ENCODE measurements at regions not wholly inside any gene's neighbourhood (a gene's known extent, or its start where the extent isn't known, plus 50 kb on each side); places are given as distances from the start of the nearest gene placed in this dataset.

DNA sequence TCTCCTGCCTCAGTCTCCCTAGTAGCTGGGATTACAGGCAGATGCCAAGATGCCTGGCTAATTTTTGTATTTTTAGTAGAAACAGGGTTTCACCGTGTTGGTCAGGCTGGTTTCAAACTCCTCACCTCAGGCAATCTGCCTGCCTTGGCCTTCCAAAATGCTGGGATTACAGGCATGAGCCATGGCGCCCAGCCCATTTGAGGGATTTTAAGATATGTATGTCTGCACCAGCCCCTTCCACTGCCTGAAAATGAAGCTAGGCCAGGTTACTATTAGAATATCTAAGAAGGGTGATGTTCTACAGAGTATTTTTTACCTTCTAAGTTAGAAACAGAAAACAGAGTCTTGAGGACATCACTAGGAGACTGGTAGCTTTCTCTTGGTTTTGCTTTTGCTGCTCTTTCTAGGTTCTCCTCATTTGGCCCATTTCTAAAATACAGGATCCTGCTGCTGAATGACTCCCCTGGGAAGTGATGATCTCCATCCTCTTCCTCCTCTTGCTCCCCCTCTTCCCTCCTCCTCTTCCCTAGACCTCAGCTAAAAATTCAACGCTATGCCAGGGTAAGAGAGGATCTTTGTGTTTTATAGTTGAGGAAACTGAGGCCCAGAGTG is 118.5 kb downstream of the MYCN start:
- no peak overlapping the region for H3K27ac ChIP-seq (ENCODE audit: low read depth, low read length)
- H3F3A ChIP-seq (ENCODE audit: insufficient read depth) = no peaks in the 10 kb centered on the region
- H3K4me2 ChIP-seq (ENCODE audit: low read depth, low read length, poor library complexity, severe bottlenecking) = no peak overlapping the region
- H3K27me3 ChIP-seq (ENCODE audit: low read length) = no peaks in the 10 kb centered on the region
- H3K4me3 ChIP-seq (ENCODE audit: insufficient read depth, low read length, poor library complexity, severe bottlenecking) = no peak overlapping the region
- H3K79me2 ChIP-seq (ENCODE audit: insufficient read depth, low read length) = no peaks in the 10 kb centered on the region
- no peak overlapping the region for H3K9ac ChIP-seq (ENCODE audit: low read length)
- H4K20me1 ChIP-seq (ENCODE audit: low read depth, low read length) = no peaks in the 10 kb centered on the region
- H3K9me2 ChIP-seq (replicated peaks; ENCODE audit: insufficient read depth, low read length) = no peaks in the 10 kb centered on the region
- H3K9me3 ChIP-seq (ENCODE audit: insufficient read depth, low read length) = peaks cover 11% of the 10 kb centered on the region; the same call in 1 of the 2 replicates
- TF ChIP-seq, protein P1, sequence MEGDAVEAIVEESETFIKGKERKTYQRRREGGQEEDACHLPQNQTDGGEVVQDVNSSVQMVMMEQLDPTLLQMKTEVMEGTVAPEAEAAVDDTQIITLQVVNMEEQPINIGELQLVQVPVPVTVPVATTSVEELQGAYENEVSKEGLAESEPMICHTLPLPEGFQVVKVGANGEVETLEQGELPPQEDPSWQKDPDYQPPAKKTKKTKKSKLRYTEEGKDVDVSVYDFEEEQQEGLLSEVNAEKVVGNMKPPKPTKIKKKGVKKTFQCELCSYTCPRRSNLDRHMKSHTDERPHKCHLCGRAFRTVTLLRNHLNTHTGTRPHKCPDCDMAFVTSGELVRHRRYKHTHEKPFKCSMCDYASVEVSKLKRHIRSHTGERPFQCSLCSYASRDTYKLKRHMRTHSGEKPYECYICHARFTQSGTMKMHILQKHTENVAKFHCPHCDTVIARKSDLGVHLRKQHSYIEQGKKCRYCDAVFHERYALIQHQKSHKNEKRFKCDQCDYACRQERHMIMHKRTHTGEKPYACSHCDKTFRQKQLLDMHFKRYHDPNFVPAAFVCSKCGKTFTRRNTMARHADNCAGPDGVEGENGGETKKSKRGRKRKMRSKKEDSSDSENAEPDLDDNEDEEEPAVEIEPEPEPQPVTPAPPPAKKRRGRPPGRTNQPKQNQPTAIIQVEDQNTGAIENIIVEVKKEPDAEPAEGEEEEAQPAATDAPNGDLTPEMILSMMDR (IDR thresholded peaks at IDR 0.05; ENCODE audit: insufficient read depth, low read length, poor library complexity, severe bottlenecking) = no peak
- TF ChIP-seq EZH2phosphoT487 (conservative IDR thresholded peaks at IDR 0.05; ENCODE audit: low read length) = no peak
- H3K36me3 ChIP-seq (ENCODE audit: low read length) = no peaks in the 10 kb centered on the region
- H2AFZ ChIP-seq (ENCODE audit: low read depth, low read length, severe bottlenecking) = no peak overlapping the region

DNA sequence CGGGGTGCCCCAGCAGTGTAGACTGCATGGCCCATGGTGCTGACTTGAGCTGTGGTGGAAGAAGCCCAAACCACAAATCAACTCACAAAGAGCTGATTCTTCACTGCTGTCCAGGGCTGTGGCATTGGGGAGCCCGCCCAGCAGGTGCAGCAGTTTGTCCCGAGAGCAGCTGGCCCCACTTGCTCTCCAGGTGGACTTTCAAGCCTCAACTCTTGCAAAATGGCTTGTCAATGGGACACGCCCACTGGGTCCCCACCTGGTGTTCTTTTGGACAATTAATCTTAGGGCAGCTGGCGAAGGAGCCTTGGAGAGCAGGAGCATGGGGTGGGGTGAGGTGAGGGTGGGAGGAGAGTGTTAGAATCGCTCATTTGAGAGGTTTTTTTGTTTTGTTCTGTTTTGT is 117.9 kb downstream of the MYCN start:
- TF ChIP-seq, protein P1 (IDR thresholded peaks at IDR 0.05; ENCODE audit: insufficient read depth, low read length, poor library complexity, severe bottlenecking) = no peak
- TF ChIP-seq EZH2phosphoT487 (conservative IDR thresholded peaks at IDR 0.05; ENCODE audit: low read length) = no peak

DNA sequence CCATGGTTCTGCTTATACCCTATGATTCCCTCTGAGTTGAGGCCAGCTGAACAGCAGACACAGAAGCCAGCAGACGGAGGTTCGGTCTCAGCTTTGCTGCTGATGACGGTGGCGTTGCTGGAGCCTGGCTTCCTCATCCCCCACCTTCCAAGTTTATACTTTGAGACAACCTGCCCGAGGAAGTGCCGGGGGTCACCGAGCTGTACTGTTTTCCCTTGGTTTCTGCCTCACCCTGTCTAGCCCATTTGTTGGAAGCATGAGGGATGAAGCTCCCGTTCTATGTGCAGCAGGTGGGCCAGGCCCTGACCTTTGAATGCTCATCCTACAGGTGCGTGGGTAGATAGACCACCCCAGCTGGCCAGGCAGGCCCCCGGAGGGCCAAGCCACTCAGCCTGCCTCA is 117.3 kb downstream of the MYCN start:
- no peak for TF ChIP-seq EZH2phosphoT487 (conservative IDR thresholded peaks at IDR 0.05; ENCODE audit: low read length)
- TF ChIP-seq, protein P1 (IDR thresholded peaks at IDR 0.05; ENCODE audit: insufficient read depth, low read length, poor library complexity, severe bottlenecking) = no peak
- Histone ChIP-seq H3K36me3 (ENCODE audit: low read length) (no peaks in the 10 kb centered on the region), H3F3A (ENCODE audit: insufficient read depth) (no peaks in the 10 kb centered on the region), H4K20me1 (ENCODE audit: low read depth, low read length) (no peaks in the 10 kb centered on the region), H3K79me2 (ENCODE audit: insufficient read depth, low read length) (no peaks in the 10 kb centered on the region), H3K9me2 (replicated peaks; ENCODE audit: insufficient read depth, low read length) (no peaks in the 10 kb centered on the region), H2AFZ (ENCODE audit: low read depth, low read length, severe bottlenecking) (no peak overlapping the region), H3K9me3 (ENCODE audit: insufficient read depth, low read length) (no peaks in the 10 kb centered on the region), H3K27ac (ENCODE audit: low read depth, low read length) (no peak overlapping the region), H3K27me3 (ENCODE audit: low read length) (no peaks in the 10 kb centered on the region), H3K4me2 (ENCODE audit: low read depth, low read length, poor library complexity, severe bottlenecking) (no peak overlapping the region), H3K9ac (ENCODE audit: low read length) (no peak overlapping the region), H3K4me3 (ENCODE audit: insufficient read depth, low read length, poor library complexity, severe bottlenecking) (no peak overlapping the region)

More for the DNA sequence above, 117.9 kb downstream of the MYCN start:
- H3K36me3 ChIP-seq (ENCODE audit: low read length) = no peaks in the 10 kb centered on the region
- H3K4me3 ChIP-seq (ENCODE audit: insufficient read depth, low read length, poor library complexity, severe bottlenecking) = no peak overlapping the region
- H3K9me2 ChIP-seq (replicated peaks; ENCODE audit: insufficient read depth, low read length) = no peaks in the 10 kb centered on the region
- peaks cover 5% of the 10 kb centered on the region; the same call in 1 of the 2 replicates for H3K9me3 ChIP-seq (ENCODE audit: insufficient read depth, low read length)
- H3K79me2 ChIP-seq (ENCODE audit: insufficient read depth, low read length) = no peaks in the 10 kb centered on the region
- H3F3A ChIP-seq (ENCODE audit: insufficient read depth) = no peaks in the 10 kb centered on the region
- no peak overlapping the region for H2AFZ ChIP-seq (ENCODE audit: low read depth, low read length, severe bottlenecking)
- H3K4me2 ChIP-seq (ENCODE audit: low read depth, low read length, poor library complexity, severe bottlenecking) = no peak overlapping the region
- H3K27me3 ChIP-seq (ENCODE audit: low read length) = no peaks in the 10 kb centered on the region
- H3K9ac ChIP-seq (ENCODE audit: low read length) = no peak overlapping the region
- no peaks in the 10 kb centered on the region for H4K20me1 ChIP-seq (ENCODE audit: low read depth, low read length)
- no peak overlapping the region for H3K27ac ChIP-seq (ENCODE audit: low read depth, low read length)
